Panc1 (cell line): ENCODE measurements at regions not wholly inside any gene's neighbourhood (a gene's known extent, or its start where the extent isn't known, plus 50 kb on each side); places are given as distances from the start of the nearest gene placed in this dataset.

Source experiments
- ATAC-seq: fragments of 200-7000 bp; cut with Tn5 transposase; 2 replicates; pipeline ENCODE4 v1.9.1; 2020; ENCODE audit warnings: mild to moderate bottlenecking, moderate library complexity
- BruUV-seq: library from RNA; stranded (reverse); fragments of 400-500 nt; replicated peaks from 2 replicates; lab custom pipeline; 2021; lab: Mats Ljungman, UMichigan
- CTCF ChIA-PET: fragments of 300-600 bp; sonication (Branson Sonifier 250); formaldehyde crosslinking; loops from one replicate; lab custom pipeline; 2022; ENCODE audit warnings: antibody characterized with exemption; lab: Charles Lee
- POLR2A ChIA-PET: fragments of 300-600 bp; sonication (Branson Sonifier 250); formaldehyde crosslinking; loops from one replicate; lab custom pipeline; 2022; ENCODE audit warnings: antibody characterized with exemption; lab: Charles Lee
- DNase-seq: peaks from one replicate; pipeline ENCODE4 v3.0.0-alpha.2; 2010; ENCODE audit warnings: low read depth, low spot score
- H3K27ac ChIP-seq: 2 replicates; pipeline ENCODE4 v1.5.1; 2011; ENCODE audit warnings: mild to moderate bottlenecking, low read length, inconsistent platforms
- H3K27me3 ChIP-seq: fragments of 200-500 bp; sonication (Bioruptor generic); 2 replicates; pipeline ENCODE4 v1.6.0; 2014; ENCODE audit warnings: low read length, inconsistent platforms; ENCODE audit not compliant: control insufficient read depth, insufficient read depth
- H3K36me3 ChIP-seq: fragments of 200-500 bp; sonication (Bioruptor generic); 2 replicates; pipeline ENCODE4 v1.5.1; 2014; ENCODE audit warnings: inconsistent platforms, mild to moderate bottlenecking, low read length, moderate library complexity; ENCODE audit not compliant: control insufficient read depth, insufficient read depth
- H3K4me1 ChIP-seq: 2 replicates; pipeline ENCODE4 v1.5.1; 2011; ENCODE audit warnings: inconsistent platforms, mild to moderate bottlenecking, low read length, moderate library complexity; ENCODE audit not compliant: control insufficient read depth, insufficient read depth
- H3K4me3 ChIP-seq, 2 experiments: 2 replicates each; pipeline ENCODE4 v1.5.1; 2011 to 2012; ENCODE audit warnings: low read depth in 2 of 2, low read length in 2 of 2, mild to moderate bottlenecking in 2 of 2, inconsistent platforms in 1 of 2, moderate library complexity in 1 of 2
- H3K9me3 ChIP-seq: fragments of 200-500 bp; sonication (Bioruptor generic); 2 replicates; pipeline ENCODE4 v1.5.1; 2014; ENCODE audit warnings: low read depth, mild to moderate bottlenecking, inconsistent platforms, low read length, moderate library complexity; ENCODE audit not compliant: control insufficient read depth, insufficient read depth
- CTCF ChIP-seq: fragments of 450-650 bp; IDR thresholded peaks from 2 replicates; pipeline ENCODE4 v1.5.1; 2017; ENCODE audit warnings: mild to moderate bottlenecking
- POLR2AphosphoS5 ChIP-seq: IDR thresholded peaks from 2 replicates; pipeline ENCODE4 v1.6.1; 2012; ENCODE audit warnings: mild to moderate bottlenecking, low read depth, low read length, moderate library complexity
- REST ChIP-seq, 2 experiments: IDR thresholded peaks; 2 replicates each; pipeline ENCODE4 v1.6.1; 2011 to 2012; ENCODE audit warnings: low read depth in 2 of 2, control low read depth in 1 of 2, low read length in 1 of 2, mild to moderate bottlenecking in 1 of 2, moderate library complexity in 1 of 2; ENCODE audit not compliant: insufficient read depth in 1 of 2
- SIN3A ChIP-seq: IDR thresholded peaks from 2 replicates; pipeline ENCODE4 v1.6.1; 2012; ENCODE audit warnings: low read depth, mild to moderate bottlenecking, low read length, moderate library complexity, borderline replicate concordance; ENCODE audit not compliant: insufficient read depth
- TCF7L2 ChIP-seq: IDR thresholded peaks from 2 replicates; pipeline ENCODE4 v1.6.1; 2011; ENCODE audit warnings: mild to moderate bottlenecking, low read depth, low read length, inconsistent platforms
- in situ Hi-C: cut with HindIII; loops from 2 replicates; pipeline ENCODE4 v1.10.0; 2016; ENCODE audit warnings: low sequenced_read_pairs, low pct_unique_long_range_greater_than_20kb
- intact Hi-C: fragments of 100-400 bp; cut with micrococcal nuclease; formaldehyde crosslinking; loops from one replicate; pipeline ENCODE4 v1.10.0; 2022; ENCODE audit not compliant: unreplicated experiment

GRCh38 chrX:4971646-4972045, 1257.0 kb downstream of the NLGN4X start:
- no peak overlapping the region for H3K27ac ChIP-seq
- intact Hi-C loops (no loop called here), in situ Hi-C loops (no loop called here)
- BruUV-seq = no TSS peak
- no peaks in the 10 kb centered on the region for H3K36me3 ChIP-seq
- no peaks in the 10 kb centered on the region for H3K27me3 ChIP-seq
- CTCF ChIA-PET = no interaction called here
- TF ChIP-seq TCF7L2 (no peak), CTCF (no peak), SIN3A (no peak), REST (IDR thresholded peaks at IDR 0.05; ENCODE audit: insufficient read depth in 1 of 2, low read depth in 2 of 2, low read length in 1 of 2) (no peak), POLR2AphosphoS5 (no peak)
- no peak for ATAC-seq
- H3K4me3 ChIP-seq = no peak overlapping the region
- DNase-seq = no peak
- H3K4me1 ChIP-seq = no peaks in the 10 kb centered on the region
- no peaks in the 10 kb centered on the region for H3K9me3 ChIP-seq
- POLR2A ChIA-PET = no interaction called here

- no peak for ATAC-seq
- Histone ChIP-seq H3K27ac (no peak overlapping the region), H3K4me1 (no peaks in the 10 kb centered on the region), H3K27me3 (no peaks in the 10 kb centered on the region), H3K36me3 (no peaks in the 10 kb centered on the region), H3K9me3 (no peaks in the 10 kb centered on the region), H3K4me3 (no peak overlapping the region)
- ChIA-PET CTCF (no interaction called here), POLR2A (no interaction called here)
- TF ChIP-seq SIN3A = no peak
- no peak for TF ChIP-seq REST (IDR thresholded peaks at IDR 0.05; ENCODE audit: insufficient read depth in 1 of 2, low read depth in 2 of 2, low read length in 1 of 2)
- no peak for TF ChIP-seq POLR2AphosphoS5
- TF ChIP-seq CTCF = no peak
- no peak for TF ChIP-seq TCF7L2
- no TSS peak for BruUV-seq
- intact Hi-C loops = no loop called here
- in situ Hi-C loops = no loop called here
- DNase-seq = no peak
These were observed 1250.7 kb upstream of the PRKX start for GRCh38 chrX:4964112-4964511.
